ENCODE measurements at regions not wholly inside any gene's neighbourhood (a gene's known extent, or its start where the extent isn't known, plus 50 kb on each side); places are given as distances from the start of the nearest gene placed in this dataset.

GRCh38 chr6:104306211-104306610 lies 553.5 kb downstream of the HACE1 start (continued):
- TF ChIP-seq ZNF75D (CRISPR knock-in tag; IDR thresholded peaks at IDR 0.05; ENCODE audit: borderline replicate concordance) (no peak), ZNF7 (CRISPR knock-in tag; IDR thresholded peaks at IDR 0.05) (no peak)

DNA sequence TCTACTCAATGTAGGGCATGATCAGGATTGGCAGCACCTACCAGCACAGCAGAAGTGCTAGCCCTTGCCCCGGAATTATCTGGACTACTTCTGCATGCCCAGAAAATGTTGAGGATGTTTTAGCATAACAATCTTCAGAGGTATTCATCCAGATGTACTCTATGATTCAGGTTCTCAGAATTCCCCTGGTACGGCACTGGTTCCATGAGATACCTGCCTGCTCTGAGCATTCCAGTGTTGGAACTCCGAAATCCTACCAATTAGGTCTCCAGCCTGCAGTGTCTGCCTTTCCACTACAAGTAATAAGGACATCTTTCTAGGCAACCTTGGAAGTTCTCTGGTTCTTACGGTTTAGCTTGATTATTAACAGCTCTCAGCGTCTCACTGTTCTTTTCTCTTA lies 554.5 kb downstream of the HACE1 start:
- no peaks in the 10 kb centered on the region for H3K9me3 ChIP-seq (ENCODE audit: low read length)
- intact Hi-C loops (cut with micrococcal nuclease; ENCODE audit: unreplicated experiment), result no loop called here
- H3K9ac ChIP-seq (ENCODE audit: insufficient read depth, low read depth, low read length), result no peak overlapping the region
- DNase-seq (ENCODE audit: low spot score) (no peak), ATAC-seq (no peak), FAIRE-seq (no peak)
- no TSS peak for BruUV-seq (replicated peaks)
- no peaks in the 10 kb centered on the region for H3K79me2 ChIP-seq (ENCODE audit: insufficient read depth, low read length)
- WGBS (ENCODE audit: low lambda C conversion rate), result 6% methylated on average over 4 of the region's 5 CpGs
- TF ChIP-seq KMT2B (CRISPR knock-in tag; IDR thresholded peaks at IDR 0.05) (no peak), ASH2L (IDR thresholded peaks at IDR 0.05; ENCODE audit: insufficient read length, low read depth, low read length) (no peak), DBP (CRISPR knock-in tag; IDR thresholded peaks at IDR 0.05; ENCODE audit: not compliant biosample characterization) (no peak), MYNN (CRISPR knock-in tag; IDR thresholded peaks at IDR 0.05; ENCODE audit: low read depth) (no peak), HNF4A (CRISPR knock-in tag; IDR thresholded peaks at IDR 0.05) (no peak), ZNF850 (CRISPR knock-in tag; conservative IDR thresholded peaks at IDR 0.05) (no peak), LCORL (IDR thresholded peaks at IDR 0.05) (no peak), LCORL (CRISPR knock-in tag; IDR thresholded peaks at IDR 0.05) (no peak), ZNF441 (CRISPR knock-in tag; IDR thresholded peaks at IDR 0.05; ENCODE audit: borderline replicate concordance) (no peak), TEAD2 (CRISPR knock-in tag; IDR thresholded peaks at IDR 0.05) (no peak)
- H2AFZ ChIP-seq (ENCODE audit: low read length), result no peak overlapping the region
- H3K27ac ChIP-seq (ENCODE audit: extremely low read length, insufficient read depth, low read length), result no peak overlapping the region
- in situ Hi-C loops (cut with HindIII; ENCODE audit: extremely low pct_ligation_motif_present, low pct_unique_long_range_greater_than_20kb), result no loop called here
- H3K4me3 ChIP-seq (replicated peaks in 1 of 3; ENCODE audit: insufficient read depth in 1 of 3, low read depth in 2 of 3, low read length in 3 of 3), result no peak overlapping the region
- no peaks in the 10 kb centered on the region for H3K27me3 ChIP-seq (ENCODE audit: control insufficient read depth in 1 of 2, insufficient read depth in 2 of 2, low read length in 2 of 2)
- H3K4me1 ChIP-seq (ENCODE audit: insufficient read depth, low read length), result no peaks in the 10 kb centered on the region
- CTCF ChIA-PET (ENCODE audit: low intra/inter-chr PET ratio, low total read pairs), result no interaction called here
- POLR2A ChIA-PET, result no interaction called here
- no peak overlapping the region for H3K4me2 ChIP-seq (ENCODE audit: low read depth, low read length)
- H3K36me3 ChIP-seq (replicated peaks in 1 of 2; ENCODE audit: control insufficient read depth in 1 of 2, insufficient read depth in 2 of 2, low read length in 2 of 2), result no peaks in the 10 kb centered on the region
- no peaks in the 10 kb centered on the region for H4K20me1 ChIP-seq (ENCODE audit: insufficient read depth, low read length)

Measured in HepG2 (cell line).